ENCODE measurements at regions not wholly inside any gene's neighbourhood (a gene's known extent, or its start where the extent isn't known, plus 50 kb on each side); places are given as distances from the start of the nearest gene placed in this dataset.

GRCh38 chr7:14047709-14048399 is 58.4 kb upstream of the ETV1 start:
- H3K9me3 ChIP-seq (ENCODE audit: control insufficient read depth, low read length), result no peaks in the 10 kb centered on the region
- H3K4me3 ChIP-seq (ENCODE audit: insufficient read depth in 1 of 2, low read depth in 1 of 2, low read length in 2 of 2), result no peak overlapping the region
- H2AFZ ChIP-seq (ENCODE audit: low read depth, low read length), result no peak overlapping the region
- H3K18ac ChIP-seq (ENCODE audit: low read depth in 1 of 2, low read length in 2 of 2), result no peak overlapping the region
- H3K23ac ChIP-seq (ENCODE audit: low read length in 2 of 2), result no peak overlapping the region
- no peak overlapping the region for H2BK120ac ChIP-seq (ENCODE audit: low read depth, low read length)
- no peak overlapping the region for H3K27ac ChIP-seq (ENCODE audit: low read length, poor library complexity, severe bottlenecking)
- WGBS, result 100% methylated on average over 3 of the region's 5 CpGs
- no peak overlapping the region for H3K14ac ChIP-seq (ENCODE audit: low read length in 2 of 2)
- no peak overlapping the region for H2BK15ac ChIP-seq (ENCODE audit: low read depth, poor library complexity, severe bottlenecking)
- H3K27me3 ChIP-seq (ENCODE audit: control insufficient read depth in 1 of 2, insufficient read depth in 1 of 2, low read length in 2 of 2), result no peaks in the 10 kb centered on the region
- no peak for DNase-seq
- no peak overlapping the region for H3K4me2 ChIP-seq (ENCODE audit: low read length, poor library complexity, severe bottlenecking)
- no peaks in the 10 kb centered on the region for H3K4me1 ChIP-seq (ENCODE audit: control insufficient read depth, insufficient read depth, low read depth, low read length)
- no peak overlapping the region for H4K91ac ChIP-seq (ENCODE audit: low read length)
- H3K4ac ChIP-seq (ENCODE audit: low read depth in 1 of 2, low read length in 2 of 2), result no peak overlapping the region
- no peak overlapping the region for H4K8ac ChIP-seq (ENCODE audit: low read length)
- no peak overlapping the region for H2BK5ac ChIP-seq (ENCODE audit: low read depth, low read length, poor library complexity, severe bottlenecking)
- no peak overlapping the region for H3K9ac ChIP-seq (ENCODE audit: low read length)
- H3K36me3 ChIP-seq (ENCODE audit: control insufficient read depth in 1 of 2, insufficient read depth in 2 of 2, low read depth in 1 of 2, low read length in 2 of 2), result no peaks in the 10 kb centered on the region
- H3K79me1 ChIP-seq (replicated peaks; ENCODE audit: low read length, poor library complexity, severe bottlenecking), result no peaks in the 10 kb centered on the region
- no peak overlapping the region for H2AK5ac ChIP-seq (ENCODE audit: low read length, severe bottlenecking)
- H2BK12ac ChIP-seq (ENCODE audit: low read length in 2 of 2), result no peak overlapping the region

DNA sequence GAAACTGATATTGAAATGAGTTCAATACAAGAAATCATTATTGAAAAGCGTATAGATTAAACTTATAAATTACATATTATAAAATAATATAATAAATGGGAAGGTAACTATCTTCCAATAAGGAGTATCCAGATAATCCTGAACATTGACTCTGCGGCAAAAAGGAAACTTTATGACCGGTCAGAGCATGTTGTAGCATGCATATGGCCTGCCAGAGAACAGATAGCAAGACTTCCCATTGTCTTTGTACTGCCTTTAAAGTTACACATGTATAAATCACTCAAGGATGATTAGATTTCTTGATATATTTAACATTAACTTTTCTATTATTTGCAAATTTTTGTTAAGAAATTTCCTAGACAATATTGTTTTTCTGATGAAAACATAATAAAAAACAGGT is 56.2 kb upstream of the ETV1 start:
- WGBS, result 100% methylated on average over 2 of the region's 3 CpGs
- DNase-seq, result no peak
- Histone ChIP-seq H3K4me1 (ENCODE audit: control insufficient read depth, insufficient read depth, low read depth, low read length) (no peaks in the 10 kb centered on the region), H2BK12ac (ENCODE audit: low read length in 2 of 2) (no peak overlapping the region), H2BK120ac (ENCODE audit: low read depth, low read length) (no peak overlapping the region), H3K4ac (ENCODE audit: low read depth in 1 of 2, low read length in 2 of 2) (no peak overlapping the region), H3K27me3 (ENCODE audit: control insufficient read depth in 1 of 2, insufficient read depth in 1 of 2, low read length in 2 of 2) (no peaks in the 10 kb centered on the region), H3K79me1 (replicated peaks; ENCODE audit: low read length, poor library complexity, severe bottlenecking) (no peaks in the 10 kb centered on the region), H2BK15ac (ENCODE audit: low read depth, poor library complexity, severe bottlenecking) (no peak overlapping the region), H3K4me2 (ENCODE audit: low read length, poor library complexity, severe bottlenecking) (no peak overlapping the region), H3K27ac (ENCODE audit: low read length, poor library complexity, severe bottlenecking) (no peak overlapping the region), H2AK5ac (ENCODE audit: low read length, severe bottlenecking) (no peak overlapping the region), H3K9ac (ENCODE audit: low read length) (no peak overlapping the region), H3K9me3 (ENCODE audit: control insufficient read depth, low read length) (no peaks in the 10 kb centered on the region), H3K23ac (ENCODE audit: low read length in 2 of 2) (no peak overlapping the region), H2AFZ (ENCODE audit: low read depth, low read length) (no peak overlapping the region), H3K14ac (ENCODE audit: low read length in 2 of 2) (no peak overlapping the region), H2BK5ac (ENCODE audit: low read depth, low read length, poor library complexity, severe bottlenecking) (no peak overlapping the region), H4K91ac (ENCODE audit: low read length) (no peak overlapping the region), H4K8ac (ENCODE audit: low read length) (no peak overlapping the region), H3K18ac (ENCODE audit: low read depth in 1 of 2, low read length in 2 of 2) (no peak overlapping the region), H3K36me3 (ENCODE audit: control insufficient read depth in 1 of 2, insufficient read depth in 2 of 2, low read depth in 1 of 2, low read length in 2 of 2) (no peaks in the 10 kb centered on the region), H3K4me3 (ENCODE audit: insufficient read depth in 1 of 2, low read depth in 1 of 2, low read length in 2 of 2) (no peak overlapping the region)

DNA sequence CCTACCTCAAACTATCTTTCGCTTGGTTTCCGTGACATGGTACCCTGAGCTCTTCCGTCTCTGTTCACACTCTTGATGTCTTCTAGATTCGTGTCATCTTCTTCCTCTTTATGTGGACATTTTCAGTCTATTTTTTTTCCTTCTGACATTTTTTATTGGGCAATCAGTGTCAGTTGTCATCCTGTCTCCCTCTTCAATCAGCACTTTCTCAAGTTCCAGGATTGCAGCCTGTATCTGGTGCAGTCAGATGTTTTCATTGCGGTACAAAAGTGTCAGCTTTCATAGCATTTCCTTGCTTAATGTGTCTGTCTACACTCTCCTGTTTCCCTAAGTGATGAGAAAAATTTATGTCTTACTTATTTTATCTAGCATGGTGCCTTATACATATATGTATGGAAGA is 51.1 kb upstream of the ETV1 start:
- H3K23ac ChIP-seq (ENCODE audit: low read length in 2 of 2), result no peak overlapping the region
- H2BK12ac ChIP-seq (ENCODE audit: low read length in 2 of 2), result no peak overlapping the region
- H3K79me1 ChIP-seq (replicated peaks; ENCODE audit: low read length, poor library complexity, severe bottlenecking), result no peaks in the 10 kb centered on the region
- no peak overlapping the region for H2AK5ac ChIP-seq (ENCODE audit: low read length, severe bottlenecking)
- H2BK120ac ChIP-seq (ENCODE audit: low read depth, low read length), result no peak overlapping the region
- no peak overlapping the region for H4K8ac ChIP-seq (ENCODE audit: low read length)
- H3K27ac ChIP-seq (ENCODE audit: low read length, poor library complexity, severe bottlenecking), result no peak overlapping the region
- no peaks in the 10 kb centered on the region for H3K9me3 ChIP-seq (ENCODE audit: control insufficient read depth, low read length)
- H4K91ac ChIP-seq (ENCODE audit: low read length), result no peak overlapping the region
- H3K14ac ChIP-seq (ENCODE audit: low read length in 2 of 2), result no peak overlapping the region
- no peak overlapping the region for H3K4me2 ChIP-seq (ENCODE audit: low read length, poor library complexity, severe bottlenecking)
- H3K4ac ChIP-seq (ENCODE audit: low read depth in 1 of 2, low read length in 2 of 2), result no peak overlapping the region
- H3K27me3 ChIP-seq (ENCODE audit: control insufficient read depth in 1 of 2, insufficient read depth in 1 of 2, low read length in 2 of 2), result no peaks in the 10 kb centered on the region
- no peaks in the 10 kb centered on the region for H3K4me1 ChIP-seq (ENCODE audit: control insufficient read depth, insufficient read depth, low read depth, low read length)
- DNase-seq, result no peak
- H2AFZ ChIP-seq (ENCODE audit: low read depth, low read length), result no peak overlapping the region
- no peaks in the 10 kb centered on the region for H3K36me3 ChIP-seq (ENCODE audit: control insufficient read depth in 1 of 2, insufficient read depth in 2 of 2, low read depth in 1 of 2, low read length in 2 of 2)
- no peak overlapping the region for H3K4me3 ChIP-seq (ENCODE audit: insufficient read depth in 1 of 2, low read depth in 1 of 2, low read length in 2 of 2)
- WGBS, result over 99% methylated on average over 5 of the region's 5 CpGs
- H3K9ac ChIP-seq (ENCODE audit: low read length), result no peak overlapping the region
- no peak overlapping the region for H2BK15ac ChIP-seq (ENCODE audit: low read depth, poor library complexity, severe bottlenecking)
- H3K18ac ChIP-seq (ENCODE audit: low read depth in 1 of 2, low read length in 2 of 2), result no peak overlapping the region
- no peak overlapping the region for H2BK5ac ChIP-seq (ENCODE audit: low read depth, low read length, poor library complexity, severe bottlenecking)
